NCI-H2171 (cell line): ENCODE measurements at regions not wholly inside any gene's neighbourhood (a gene's known extent, or its start where the extent isn't known, plus 50 kb on each side); places are given as distances from the start of the nearest gene placed in this dataset.

Source experiments
- DNase-seq: peaks from one replicate; lab custom pipeline; 2025; lab: John Stamatoyannopoulos, UW

GRCh38 chr16:52650318-52650717 lies 103.4 kb upstream of the TOX3 start:
- DNase-seq: no peak

- DNase-seq: no peak
Measured at GRCh38 chr16:52649870-52650269, 102.9 kb upstream of the TOX3 start.

DNA sequence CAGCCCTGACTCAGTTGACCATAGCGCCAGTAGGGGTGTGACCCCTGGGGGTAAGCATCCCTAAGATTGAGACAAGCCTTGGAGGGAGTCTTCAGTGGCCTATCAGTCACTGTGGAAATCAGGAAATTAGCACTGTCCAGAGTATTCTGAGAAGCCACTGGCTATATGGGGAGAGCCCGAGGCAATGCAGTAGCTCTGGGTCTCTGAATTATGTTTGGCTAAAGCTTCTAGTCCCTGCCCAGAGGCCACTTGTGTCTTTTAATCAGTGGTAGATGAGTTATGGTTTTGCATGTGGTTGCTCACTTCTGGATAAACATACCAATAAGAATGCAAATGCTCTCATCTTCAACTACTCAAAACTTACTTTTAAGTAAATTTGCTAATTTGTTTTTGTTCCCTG lies 100.6 kb upstream of the TOX3 start:
- no peak for DNase-seq

DNA sequence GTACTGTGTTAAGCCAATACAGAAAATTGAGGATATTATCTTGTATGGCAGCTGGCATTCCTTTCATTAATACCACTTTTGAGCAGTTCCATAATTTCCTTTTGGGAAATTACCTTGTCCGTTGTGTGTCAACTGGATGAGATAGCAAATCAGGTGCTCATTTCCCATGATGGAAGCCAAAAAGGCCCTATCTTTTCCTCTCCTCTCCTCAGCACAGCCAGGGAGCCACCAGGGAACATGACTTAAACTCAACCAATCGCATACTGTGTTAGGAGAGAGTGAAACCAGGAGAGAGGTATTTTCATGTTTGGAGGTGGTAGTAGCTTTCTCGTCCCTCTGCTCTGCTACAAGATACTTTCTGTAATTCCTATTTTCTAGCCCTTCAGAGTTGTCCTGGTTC lies 96.1 kb upstream of the TOX3 start:
- no peak for DNase-seq

DNA sequence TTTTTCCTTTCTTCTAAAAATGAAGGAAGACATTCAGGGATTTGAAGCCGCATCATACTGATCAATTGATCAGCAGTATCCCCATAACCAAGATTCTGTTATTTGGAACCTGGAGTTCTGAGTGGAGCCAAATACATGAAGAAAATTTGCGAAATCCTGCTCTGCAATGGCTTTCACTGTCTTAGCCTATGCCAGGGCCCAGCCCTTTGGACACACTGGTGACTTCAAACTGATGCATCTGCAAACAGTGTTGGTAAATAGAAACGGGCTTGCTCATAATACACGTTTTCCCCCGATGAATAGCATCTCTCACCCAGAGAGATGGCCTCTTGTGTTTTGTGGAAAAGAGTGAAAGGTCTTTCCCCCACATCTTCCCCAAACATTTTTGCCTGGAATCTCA lies 87.6 kb upstream of the TOX3 start:
- no peak for DNase-seq

DNA sequence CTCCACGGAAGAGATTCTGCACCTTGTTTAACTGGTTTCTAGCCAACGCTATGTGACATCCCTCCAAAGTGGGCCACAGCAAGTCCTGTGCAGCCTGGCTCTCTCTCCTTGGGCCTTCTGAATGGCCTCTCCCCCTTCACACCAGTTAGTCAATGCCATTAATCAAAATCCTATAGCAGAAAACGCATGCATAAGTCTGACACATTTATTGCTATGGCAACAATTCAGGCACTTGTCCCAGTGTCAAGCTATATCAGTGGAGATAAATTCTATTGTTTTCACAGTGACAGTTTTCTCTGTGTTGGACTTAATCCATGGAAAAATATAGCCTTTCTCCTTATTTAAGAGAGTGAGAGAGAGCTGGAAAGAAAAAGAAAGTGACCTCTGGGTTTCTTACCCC lies 87.2 kb upstream of the TOX3 start:
- DNase-seq: no peak

DNA sequence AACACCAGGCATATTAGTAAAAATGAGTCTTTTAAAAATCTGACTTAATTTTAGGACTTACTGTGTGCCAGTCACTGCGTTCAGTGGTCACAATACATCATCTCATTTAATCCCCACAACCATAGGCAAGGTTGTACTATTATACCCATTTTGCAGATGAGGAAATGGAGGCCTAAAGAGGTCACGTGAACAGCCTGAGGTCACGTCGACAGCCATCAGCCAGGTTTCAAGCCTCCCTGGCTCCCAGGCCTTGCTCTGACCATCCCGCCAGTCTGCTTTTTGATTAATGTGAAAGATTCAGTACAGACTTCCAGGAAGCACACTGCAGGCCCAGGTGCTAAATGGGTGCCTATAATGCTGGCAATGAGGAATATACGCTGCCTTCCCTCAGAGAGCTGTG lies 86.3 kb upstream of the TOX3 start:
- no peak for DNase-seq

DNA sequence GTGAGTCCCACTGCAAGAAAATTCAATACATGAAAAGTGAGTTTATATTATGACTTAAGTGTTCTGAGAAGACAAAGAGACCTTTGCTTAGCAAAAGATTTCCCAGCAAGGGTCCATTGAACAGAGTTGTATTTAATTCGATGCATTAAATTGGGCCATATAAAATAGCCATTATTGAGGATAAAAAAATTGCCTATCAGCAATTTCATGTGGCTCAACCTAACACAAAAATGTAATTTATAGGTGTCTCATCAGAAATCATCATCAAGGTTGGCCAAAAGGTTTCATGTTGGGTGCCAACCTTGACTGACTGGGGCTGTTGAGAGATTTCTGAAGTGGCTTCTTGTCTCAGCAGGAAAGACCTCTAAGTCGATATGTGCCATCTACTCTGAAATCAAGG lies 84.8 kb upstream of the TOX3 start:
- DNase-seq: no peak

- DNase-seq: no peak
Measured at GRCh38 chr16:52630711-52631110, 83.8 kb upstream of the TOX3 start.

DNA sequence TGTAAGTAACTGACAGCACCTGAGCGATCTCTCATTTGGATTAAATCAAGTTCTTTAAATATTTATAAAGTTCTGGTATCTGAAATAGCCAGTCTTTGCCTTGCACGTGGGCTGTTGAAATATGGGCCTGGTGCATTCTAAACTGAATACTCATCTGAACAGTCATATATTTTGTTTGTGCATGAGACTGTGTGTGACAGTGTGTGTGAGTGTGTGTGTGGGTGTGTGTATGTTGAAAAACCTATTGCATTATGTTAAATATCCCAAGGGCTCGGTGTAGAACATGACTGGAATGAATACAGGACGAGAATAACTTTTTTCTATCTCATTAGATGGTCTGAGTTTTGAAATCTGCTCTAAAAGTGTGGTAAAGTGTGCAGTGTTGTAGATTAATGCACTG lies 82.4 kb upstream of the TOX3 start:
- no peak for DNase-seq

- DNase-seq: no peak
Measured at GRCh38 chr16:52624891-52625290, 77.9 kb upstream of the TOX3 start.

- DNase-seq: no peak
Measured at GRCh38 chr16:52621651-52622050, 74.7 kb upstream of the TOX3 start.

- no peak for DNase-seq
Measured at GRCh38 chr16:52618753-52619497, 72.0 kb upstream of the TOX3 start.

DNA sequence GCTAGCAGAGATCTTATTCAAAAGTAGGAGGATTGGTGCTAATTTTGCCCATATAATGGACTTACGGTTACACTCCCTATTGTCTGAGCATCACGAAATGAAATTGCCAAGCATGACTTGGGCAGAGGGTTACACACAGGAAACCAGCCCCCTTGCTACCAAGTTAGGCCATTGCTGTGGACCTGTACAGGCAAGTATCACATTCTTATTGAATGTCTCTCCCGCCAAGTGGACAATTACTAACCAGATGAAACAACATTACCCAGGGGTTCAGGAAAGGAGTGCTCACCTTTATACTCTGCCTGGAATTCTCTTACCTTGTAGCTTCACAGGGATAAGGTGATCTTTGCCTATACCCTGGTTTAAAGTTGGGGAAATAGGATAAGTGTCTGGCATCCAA lies 70.6 kb upstream of the TOX3 start:
- DNase-seq: no peak

DNA sequence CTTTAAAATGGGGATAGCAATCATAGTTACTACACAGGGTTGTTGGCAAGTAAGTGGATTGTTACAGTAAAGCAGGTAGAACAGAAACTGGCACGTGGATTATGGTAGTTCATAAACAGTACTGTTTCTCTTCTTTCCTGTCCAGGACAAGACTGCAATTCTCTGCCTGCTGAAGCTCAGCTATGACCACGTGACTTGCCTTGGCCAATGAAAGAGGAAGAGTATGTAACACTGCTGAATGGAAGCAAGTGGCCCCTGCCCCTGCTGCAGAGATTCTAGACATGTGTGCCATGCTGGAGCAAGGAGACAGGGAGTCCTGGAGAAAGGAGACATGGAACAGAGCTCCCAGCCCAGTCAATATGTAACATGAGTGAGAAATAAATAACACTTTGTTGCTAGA lies 66.6 kb upstream of the TOX3 start:
- no peak for DNase-seq

GRCh38 chr16:52611817-52612673 lies 65.1 kb upstream of the TOX3 start:
- no peak for DNase-seq

- peak; percentile 71 for DNase-seq
Measured at GRCh38 chr16:52603015-52603414, 56.1 kb upstream of the TOX3 start.

- peak; percentile 83 for DNase-seq
Measured at GRCh38 chr16:52597772-52598483, 51.0 kb upstream of the TOX3 start.

DNA sequence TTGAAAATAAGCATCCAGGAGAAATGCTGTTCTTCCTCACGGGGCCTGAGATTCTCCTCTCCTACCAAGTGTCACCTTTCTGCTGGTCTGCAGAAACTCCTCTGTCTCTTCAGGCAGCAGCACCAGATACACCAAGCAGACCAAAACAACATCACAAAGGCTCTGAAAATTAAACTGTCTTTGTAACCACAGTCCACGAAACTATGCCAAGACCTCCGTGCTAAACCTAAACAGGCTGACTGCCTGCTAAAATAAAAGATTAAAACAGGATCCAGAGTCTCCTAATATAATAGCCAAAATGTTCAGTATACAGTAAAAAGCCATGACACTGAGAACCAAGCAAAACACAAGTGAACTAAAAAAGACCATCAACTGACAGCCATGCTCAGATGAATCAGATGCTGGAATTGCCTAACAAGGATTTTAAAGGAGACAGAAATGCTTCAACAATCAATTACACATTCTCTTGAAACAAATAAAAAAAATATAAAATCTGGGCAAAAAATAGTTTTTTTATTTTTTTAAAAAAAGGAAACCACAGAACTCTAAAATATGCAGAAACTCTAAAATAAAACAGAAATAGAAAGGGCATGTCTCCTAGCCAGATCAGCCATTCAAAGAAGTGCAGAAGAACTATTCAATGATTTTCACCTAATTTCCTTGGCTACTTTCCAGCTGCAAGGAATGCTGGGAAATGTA lies 50.3 kb upstream of the TOX3 start:
- DNase-seq: no peak
